Left forelimb (tissue), 1 donor: ENCODE measurements at regions not wholly inside any gene's neighbourhood (a gene's known extent, or its start where the extent isn't known, plus 50 kb on each side); places are given as distances from the start of the nearest gene placed in this dataset.

Experiments used
- DNase-seq: peaks from one replicate; pipeline ENCODE4 v3.0.0-alpha.2; 2018; ENCODE audit warnings: low spot score

DNA sequence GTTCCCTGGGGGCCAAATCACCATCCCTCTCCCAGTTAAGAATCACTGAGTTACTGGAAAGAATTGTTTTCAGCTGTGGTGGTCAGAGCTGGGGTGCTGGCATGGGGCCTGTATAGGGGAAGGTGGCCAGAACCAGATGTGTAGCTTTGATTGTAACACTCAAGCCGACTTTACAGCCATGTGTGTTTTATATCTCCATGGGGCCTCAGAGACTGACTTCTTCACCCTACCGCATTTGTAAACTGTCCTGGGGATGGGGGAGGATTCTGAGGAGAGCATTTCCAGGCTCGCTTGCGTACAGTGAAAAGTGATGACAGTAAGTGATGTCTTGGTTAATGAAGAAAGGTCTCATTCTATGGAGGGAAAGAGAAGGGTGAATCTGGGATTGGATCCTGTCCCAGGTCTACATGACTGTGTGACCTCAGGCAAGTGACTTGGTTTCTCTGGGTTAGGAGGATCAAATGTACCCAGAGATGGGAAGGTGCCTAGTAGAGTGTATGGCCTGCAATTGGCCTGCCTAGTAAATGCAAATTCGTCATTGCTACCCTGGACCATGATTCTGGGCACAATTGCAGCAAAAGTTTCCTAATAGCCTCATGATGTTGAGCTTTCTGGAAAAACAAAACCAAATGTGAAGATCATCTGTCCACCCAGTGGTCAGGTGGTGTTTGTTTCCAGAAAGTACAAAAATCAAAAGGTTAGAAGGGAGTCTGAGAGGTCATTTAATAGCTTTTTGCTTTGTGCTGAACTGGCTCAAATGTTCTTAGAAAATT, 49.7 kb upstream of the RCC2 start:
- DNase-seq: peak; percentile 67
